HT1080 (cell line): ENCODE measurements at regions not wholly inside any gene's neighbourhood (a gene's known extent, or its start where the extent isn't known, plus 50 kb on each side); places are given as distances from the start of the nearest gene placed in this dataset.

Experiments
- DNase-seq: peaks from one replicate; pipeline ENCODE4 v3.0.0-alpha.2; 2015; ENCODE audit warnings: low read depth

DNA sequence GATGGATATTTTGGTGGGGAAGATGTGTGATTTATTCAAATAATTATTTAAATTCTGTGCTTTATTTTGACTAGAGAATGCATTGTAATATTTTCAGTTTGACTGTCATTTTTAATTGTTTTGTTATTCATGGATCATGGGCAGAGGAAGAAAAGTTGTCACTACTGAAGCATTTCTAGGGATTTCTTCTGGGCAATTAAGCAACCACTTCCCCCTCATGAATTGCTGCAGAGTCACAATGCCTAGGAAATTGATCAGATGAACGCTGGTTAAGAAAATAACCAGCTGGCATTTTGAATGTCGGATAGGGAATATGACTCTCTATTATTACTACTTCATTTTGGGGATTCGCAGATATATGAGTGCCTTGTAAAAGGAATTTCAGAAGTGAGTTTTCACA, 283.3 kb downstream of the IL15 start:
- DNase-seq = no peak

- no peak for DNase-seq
Observed at GRCh38 chr4:141921293-141921692, 284.9 kb downstream of the IL15 start.

DNA sequence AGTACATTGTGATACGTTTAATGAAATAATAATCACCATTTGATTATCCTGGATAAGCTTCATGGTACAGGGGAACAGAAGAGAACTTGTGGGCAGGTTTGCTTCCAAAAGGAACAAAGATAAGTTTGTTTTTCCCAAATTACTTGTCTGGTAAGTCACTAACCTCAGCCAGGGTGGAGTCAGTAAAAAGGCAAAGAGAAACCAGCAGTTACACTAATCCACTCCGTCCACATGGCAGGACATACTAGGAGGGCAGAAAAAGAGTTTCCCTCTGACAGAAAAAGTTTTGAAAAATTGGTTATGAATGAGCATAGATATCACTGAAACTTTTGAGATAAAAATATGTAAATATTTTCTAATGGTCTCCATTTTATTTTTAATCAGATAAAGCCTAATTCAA, 285.9 kb downstream of the IL15 start:
- DNase-seq = no peak

GRCh38 chr4:141926406-141926805, 290.0 kb downstream of the IL15 start:
- DNase-seq = no peak

DNA sequence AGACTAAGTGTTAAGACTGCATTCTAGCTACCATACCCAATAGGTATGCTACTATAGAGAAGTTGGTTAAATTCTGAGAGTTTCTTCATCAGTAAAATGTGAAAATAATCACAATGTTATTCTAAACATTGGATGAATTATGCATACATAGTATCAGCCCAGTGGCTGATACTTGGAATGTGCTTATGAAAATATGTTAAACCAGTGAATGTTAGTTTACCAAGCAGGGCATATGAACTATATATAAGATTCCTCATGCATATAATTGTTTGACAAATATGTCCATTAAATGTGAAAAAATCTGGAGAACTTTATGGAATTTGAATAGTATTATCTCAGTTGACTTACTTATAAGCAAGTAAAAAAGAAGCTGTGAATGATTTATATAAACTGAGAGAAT, 296.1 kb downstream of the IL15 start:
- DNase-seq = no peak

- DNase-seq = peak; percentile 24
Observed at GRCh38 chr4:141933978-141934377, 297.6 kb downstream of the IL15 start.

DNA sequence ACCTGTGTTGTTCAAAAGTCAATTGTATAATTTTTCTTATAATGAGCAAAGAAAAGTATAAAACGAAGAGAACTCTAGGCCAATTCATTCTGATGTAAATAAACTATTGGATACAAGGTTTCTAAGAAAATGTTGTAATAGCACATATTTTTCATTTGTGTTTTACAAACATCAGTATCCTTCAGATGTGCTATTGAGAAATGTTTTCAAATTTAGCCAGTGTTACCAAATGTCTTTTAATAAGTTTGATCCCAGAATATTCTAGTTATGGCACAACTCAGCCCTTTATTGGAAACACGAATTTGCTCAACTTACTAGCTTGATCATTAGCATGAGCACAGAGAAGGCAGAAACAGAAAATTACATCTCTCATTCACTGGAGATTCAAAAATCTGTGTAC, 319.3 kb downstream of the IL15 start:
- DNase-seq = no peak

- no peak for DNase-seq
Observed at GRCh38 chr4:141957416-141957815, 321.0 kb downstream of the IL15 start.

GRCh38 chr4:141962486-141962885, 326.1 kb downstream of the IL15 start:
- DNase-seq = no peak

DNA sequence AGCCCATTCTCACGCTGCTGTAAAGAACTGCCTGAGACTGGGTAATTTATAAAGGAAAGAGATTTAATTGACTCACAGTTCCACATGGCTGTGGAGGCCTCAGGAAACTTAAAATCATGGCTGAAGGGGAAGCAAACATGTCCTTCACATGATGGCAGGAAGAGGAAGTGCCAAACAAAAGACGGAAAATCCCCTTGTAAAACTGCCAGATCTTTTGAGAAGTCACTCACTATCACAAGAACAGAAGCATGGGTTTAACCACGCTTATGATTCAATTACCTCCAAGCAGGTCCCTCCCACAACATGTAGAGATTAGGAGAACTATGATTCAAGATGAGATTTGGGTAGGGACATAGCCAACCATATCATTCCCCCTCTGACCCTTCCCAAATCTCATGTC, 335.5 kb downstream of the IL15 start:
- no peak for DNase-seq

GRCh38 chr4:141972950-141973349, 336.6 kb downstream of the IL15 start:
- no peak for DNase-seq
